ENCODE measurements at regions not wholly inside any gene's neighbourhood (a gene's known extent, or its start where the extent isn't known, plus 50 kb on each side); places are given as distances from the start of the nearest gene placed in this dataset.

DNA sequence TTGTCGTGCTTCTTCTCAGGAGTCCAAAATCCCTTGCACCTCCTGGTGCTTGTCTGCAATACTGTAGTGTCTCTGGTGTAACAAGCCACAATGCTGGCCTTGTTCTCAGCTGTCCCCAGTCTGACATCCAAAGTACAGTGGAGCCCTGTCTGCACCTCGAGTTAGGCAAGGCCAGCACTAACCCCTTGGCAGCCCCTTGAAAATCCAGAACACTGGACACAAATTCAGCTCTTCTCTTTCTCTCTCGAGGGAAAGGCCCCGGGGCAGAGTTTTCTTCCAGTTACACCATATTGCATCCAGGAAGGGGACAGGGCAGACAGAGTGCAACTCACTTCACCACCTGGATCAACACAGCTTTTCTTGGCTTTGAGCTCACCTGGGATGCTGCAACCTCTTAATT lies 91.3 kb upstream of the ATP10A start:
- Histone ChIP-seq H3K27ac (replicated peaks) (no peak overlapping the region), H3K27me3 (ENCODE audit: low read depth) (peaks cover 19% of the 10 kb centered on the region), H3K4me1 (no peaks in the 10 kb centered on the region), H3K36me3 (no peaks in the 10 kb centered on the region), H3K4me3 (no peak overlapping the region), H3K9me3 (replicated peaks) (peaks cover 34% of the 10 kb centered on the region)
- intact Hi-C loops (cut with micrococcal nuclease), result no loop called here
- no peak for DNase-seq
- TF ChIP-seq, protein P1, sequence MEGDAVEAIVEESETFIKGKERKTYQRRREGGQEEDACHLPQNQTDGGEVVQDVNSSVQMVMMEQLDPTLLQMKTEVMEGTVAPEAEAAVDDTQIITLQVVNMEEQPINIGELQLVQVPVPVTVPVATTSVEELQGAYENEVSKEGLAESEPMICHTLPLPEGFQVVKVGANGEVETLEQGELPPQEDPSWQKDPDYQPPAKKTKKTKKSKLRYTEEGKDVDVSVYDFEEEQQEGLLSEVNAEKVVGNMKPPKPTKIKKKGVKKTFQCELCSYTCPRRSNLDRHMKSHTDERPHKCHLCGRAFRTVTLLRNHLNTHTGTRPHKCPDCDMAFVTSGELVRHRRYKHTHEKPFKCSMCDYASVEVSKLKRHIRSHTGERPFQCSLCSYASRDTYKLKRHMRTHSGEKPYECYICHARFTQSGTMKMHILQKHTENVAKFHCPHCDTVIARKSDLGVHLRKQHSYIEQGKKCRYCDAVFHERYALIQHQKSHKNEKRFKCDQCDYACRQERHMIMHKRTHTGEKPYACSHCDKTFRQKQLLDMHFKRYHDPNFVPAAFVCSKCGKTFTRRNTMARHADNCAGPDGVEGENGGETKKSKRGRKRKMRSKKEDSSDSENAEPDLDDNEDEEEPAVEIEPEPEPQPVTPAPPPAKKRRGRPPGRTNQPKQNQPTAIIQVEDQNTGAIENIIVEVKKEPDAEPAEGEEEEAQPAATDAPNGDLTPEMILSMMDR (IDR thresholded peaks at IDR 0.05; ENCODE audit: borderline replicate concordance), result no peak

DNA sequence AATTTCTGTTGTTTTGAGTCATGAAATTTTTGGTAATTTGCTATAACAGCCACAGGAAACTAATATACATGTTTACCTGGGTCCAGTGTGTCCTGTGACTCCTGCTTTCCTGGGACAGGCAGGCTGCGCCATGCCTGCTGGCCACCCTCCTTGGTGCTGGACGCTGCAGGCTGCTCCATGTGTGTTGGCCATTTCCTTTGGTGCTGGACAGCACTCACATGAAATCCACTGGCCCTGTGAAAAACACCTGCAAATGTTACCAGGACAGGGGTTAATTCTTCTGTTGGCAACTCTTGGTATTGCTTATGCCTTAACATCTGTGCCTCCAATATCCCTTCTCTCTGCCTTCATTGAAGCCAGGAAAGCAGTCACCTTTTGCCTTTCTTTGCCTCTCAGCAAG lies 86.9 kb upstream of the ATP10A start:
- TF ChIP-seq, protein P1 (IDR thresholded peaks at IDR 0.05; ENCODE audit: borderline replicate concordance), result no peak
- intact Hi-C loops (cut with micrococcal nuclease), result no loop called here
- H3K36me3 ChIP-seq, result no peaks in the 10 kb centered on the region
- no peak overlapping the region for H3K4me3 ChIP-seq
- no peaks in the 10 kb centered on the region for H3K4me1 ChIP-seq
- no peak overlapping the region for H3K27ac ChIP-seq (replicated peaks)
- peaks cover 15% of the 10 kb centered on the region for H3K27me3 ChIP-seq (ENCODE audit: low read depth)
- DNase-seq, result no peak
- peaks cover 34% of the 10 kb centered on the region for H3K9me3 ChIP-seq (replicated peaks)

DNA sequence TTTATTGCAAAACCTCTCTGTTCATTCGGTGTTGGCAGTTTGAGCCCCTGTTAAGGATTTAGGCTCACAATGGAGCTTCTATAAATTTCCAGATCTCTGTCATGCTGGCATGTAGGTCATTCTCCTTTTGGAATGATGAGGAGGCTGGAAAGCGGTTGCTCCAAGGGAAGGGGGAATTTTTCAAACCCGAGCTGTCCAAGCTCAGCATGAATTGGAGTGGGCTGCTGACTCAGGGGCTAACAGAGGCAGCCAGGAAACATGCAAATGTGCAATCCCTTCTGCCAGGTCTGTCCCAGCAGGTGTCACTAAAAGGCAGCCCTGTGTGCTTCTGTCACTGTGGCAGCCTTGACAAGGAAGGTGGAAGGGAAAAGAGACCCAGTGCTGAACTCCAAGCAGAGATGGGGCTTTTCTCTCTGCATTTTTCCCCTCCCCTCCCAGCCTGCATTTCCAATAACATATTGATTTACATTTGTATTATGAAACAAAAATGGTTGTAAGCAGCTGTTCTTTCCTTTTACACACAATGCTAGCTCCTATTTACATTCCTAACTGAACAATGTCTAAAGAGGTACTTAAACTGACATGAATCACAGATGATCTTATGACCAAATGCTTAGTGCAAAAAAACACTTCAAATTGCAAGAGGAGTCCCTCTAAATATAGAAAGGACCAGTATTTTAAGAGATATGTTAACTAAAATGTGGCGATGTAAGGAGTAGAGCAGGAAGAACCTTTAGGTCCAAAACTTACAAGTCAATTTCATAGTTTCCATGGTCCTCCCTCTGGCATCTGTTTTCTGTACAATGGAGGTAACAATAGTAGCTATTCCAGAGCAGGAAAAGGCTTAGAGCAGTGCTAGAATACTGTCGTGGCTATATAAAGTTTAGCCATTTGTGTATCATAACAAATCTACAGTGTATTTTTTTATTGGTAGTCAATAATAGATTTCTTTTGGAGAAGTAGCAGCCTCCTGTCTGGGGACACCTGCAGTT lies 84.5 kb upstream of the ATP10A start:
- Histone ChIP-seq H3K4me3 (no peak overlapping the region), H3K9me3 (replicated peaks) (peaks cover 15% of the 10 kb centered on the region), H3K27me3 (ENCODE audit: low read depth) (peaks cover 15% of the 10 kb centered on the region), H3K4me1 (no peaks in the 10 kb centered on the region), H3K27ac (replicated peaks) (no peak overlapping the region), H3K36me3 (no peaks in the 10 kb centered on the region)
- DNase-seq, result no peak
- TF ChIP-seq, protein P1 (IDR thresholded peaks at IDR 0.05; ENCODE audit: borderline replicate concordance), result no peak
- intact Hi-C loops (cut with micrococcal nuclease), result loop anchor here (10.0 kb wide), 1 partner anchor 57 kb away; no protein-coding TSS in a partner anchor

DNA sequence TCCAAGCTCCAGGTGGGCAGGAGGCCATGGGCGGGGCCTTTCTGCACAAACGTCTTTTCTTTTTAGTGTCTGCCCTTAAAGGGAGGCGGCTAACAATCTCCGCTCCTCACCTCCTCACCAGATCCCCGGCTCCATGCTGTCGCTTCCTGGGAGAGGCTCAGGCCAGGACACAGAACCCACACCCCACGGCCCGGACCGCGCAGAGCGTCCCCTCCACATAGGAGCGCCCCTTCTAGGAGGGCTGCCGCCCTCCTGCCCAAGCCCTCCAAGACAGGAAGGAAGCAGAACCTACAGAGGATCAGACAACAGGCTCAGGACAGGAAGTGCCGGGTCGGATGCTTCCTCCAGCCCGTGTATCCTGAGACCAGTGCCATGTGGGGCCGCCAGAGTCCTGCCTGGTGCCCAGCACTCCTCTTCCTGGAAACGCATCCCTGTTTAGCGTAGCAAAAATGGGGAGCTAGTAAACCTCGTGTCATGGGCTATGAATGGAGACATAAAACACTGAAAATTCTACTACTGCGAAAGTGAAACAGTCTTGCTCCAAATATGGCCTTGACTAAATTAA lies 83.2 kb upstream of the ATP10A start:
- Histone ChIP-seq H3K4me1 (no peaks in the 10 kb centered on the region), H3K9me3 (replicated peaks) (peaks cover 3% of the 10 kb centered on the region), H3K27ac (replicated peaks) (no peak overlapping the region), H3K36me3 (no peaks in the 10 kb centered on the region), H3K4me3 (no peak overlapping the region), H3K27me3 (ENCODE audit: low read depth) (peaks cover 15% of the 10 kb centered on the region)
- TF ChIP-seq, protein P1 (IDR thresholded peaks at IDR 0.05; ENCODE audit: borderline replicate concordance), result no peak
- DNase-seq, result no peak
- intact Hi-C loops (cut with micrococcal nuclease), result loop anchor here (10.0 kb wide), 1 partner anchor 58 kb away; no protein-coding TSS in a partner anchor

DNA sequence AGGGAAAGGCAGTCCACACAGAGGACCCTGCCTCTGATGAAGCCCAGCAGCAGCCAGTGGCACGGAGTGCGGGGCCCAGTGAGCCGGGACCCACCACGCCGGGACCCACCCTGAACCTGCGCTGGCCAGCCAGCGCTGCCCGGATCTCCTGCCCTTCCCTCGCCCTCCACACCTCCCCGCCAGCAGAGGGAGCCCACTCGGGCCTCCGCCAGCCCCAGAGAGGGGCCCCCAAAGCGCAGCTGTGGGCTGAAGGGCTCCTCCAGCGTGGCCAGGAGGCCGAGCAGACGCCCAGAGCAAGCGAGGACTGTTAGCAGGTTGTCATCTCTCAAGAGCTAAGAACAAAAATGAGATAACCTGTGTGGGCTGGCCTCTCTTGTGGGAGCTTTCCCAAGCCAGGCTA lies 81.3 kb upstream of the ATP10A start:
- intact Hi-C loops (cut with micrococcal nuclease), result loop anchor here (10.0 kb wide), 1 partner anchor 60 kb away; no protein-coding TSS in a partner anchor
- H3K36me3 ChIP-seq, result no peaks in the 10 kb centered on the region

More for the DNA sequence above, 81.3 kb upstream of the ATP10A start:
- DNase-seq, result no peak
- TF ChIP-seq, protein P1 (IDR thresholded peaks at IDR 0.05; ENCODE audit: borderline replicate concordance), result no peak
- Histone ChIP-seq H3K4me1 (no peaks in the 10 kb centered on the region), H3K9me3 (replicated peaks) (no peaks in the 10 kb centered on the region), H3K27ac (replicated peaks) (no peak overlapping the region), H3K27me3 (ENCODE audit: low read depth) (peaks cover 15% of the 10 kb centered on the region), H3K4me3 (no peak overlapping the region)

Data from left ventricle myocardium inferior (tissue), 1 donor.